SK-N-SH (cell line): ENCODE measurements at regions not wholly inside any gene's neighbourhood (a gene's known extent, or its start where the extent isn't known, plus 50 kb on each side); places are given as distances from the start of the nearest gene placed in this dataset.

Experiments used
- CTCF ChIA-PET: fragments of 300-600, 350-600 bp; formaldehyde crosslinking; extraction: SDS; loops from one replicate; lab custom pipeline; 2021; lab: Yijun Ruan, JAX
- POLR2A ChIA-PET: fragments of 350-600 bp; sonication (Branson Sonifier 250); formaldehyde crosslinking; extraction: SDS; loops from one replicate; lab custom pipeline; 2020; ENCODE audit warnings: antibody characterized with exemption, inconsistent platforms; lab: Yijun Ruan, JAX
- DNase-seq: peaks from one replicate; pipeline ENCODE4 v3.0.0; 2012
- H2AFZ ChIP-seq: fragments of 200-600 bp; sonication (generic); 2 replicates; pipeline ENCODE4 v1.8.1; 2016; ENCODE audit warnings: antibody characterized with exemption, mild to moderate bottlenecking, low read depth
- H3F3A ChIP-seq: fragments of 200-600 bp; sonication (generic); replicated peaks from 2 replicates; pipeline ENCODE3; 2016; ENCODE audit warnings: antibody characterized with exemption, mild to moderate bottlenecking; ENCODE audit not compliant: insufficient read depth
- H3K27ac ChIP-seq, 2 experiments: fragments of 200-500 bp in 1 of 2; fragments of 200-600 bp in 1 of 2; sonication (Bioruptor generic) in 1 of 2; sonication (generic), shearing (Covaris generic) in 1 of 2; 2 replicates each; pipeline versions ENCODE4 v1.5.1 to v1.6.1; 2014 to 2016; ENCODE audit warnings: low read depth in 2 of 2, inconsistent platforms in 1 of 2, low read length in 1 of 2, mild to moderate bottlenecking in 1 of 2, mixed read lengths in 1 of 2
- H3K27me3 ChIP-seq: fragments of 200-600 bp; sonication (generic), shearing (Covaris generic); 2 replicates; pipeline ENCODE4 v1.6.1; 2016; ENCODE audit warnings: mixed run types; ENCODE audit not compliant: insufficient read depth
- H3K36me3 ChIP-seq, 2 experiments: fragments of 200-500 bp in 1 of 2; fragments of 200-600 bp in 1 of 2; sonication (Bioruptor generic) in 1 of 2; sonication (generic) in 1 of 2; replicated peaks in 1 of 2; 2 replicates each; pipeline versions ENCODE3 to v1.5.1; 2014 to 2016; ENCODE audit warnings: low read length in 1 of 2, mild to moderate bottlenecking in 1 of 2; ENCODE audit not compliant: insufficient read depth in 2 of 2, control insufficient read depth in 1 of 2
- H3K4me1 ChIP-seq, 2 experiments: fragments of 200-500 bp in 1 of 2; fragments of 200-600 bp in 1 of 2; sonication (Bioruptor generic) in 1 of 2; sonication (generic), shearing (Covaris generic) in 1 of 2; 2 replicates each; pipeline versions ENCODE4 v1.5.1 to v1.6.1; 2014 to 2016; ENCODE audit warnings: low read depth in 1 of 2, low read length in 1 of 2, mixed run types in 1 of 2; ENCODE audit not compliant: insufficient read depth in 2 of 2, control insufficient read depth in 1 of 2
- H3K4me2 ChIP-seq: fragments of 200-600 bp; sonication (generic), shearing (Covaris generic); 2 replicates; pipeline ENCODE4 v1.6.1; 2017; ENCODE audit warnings: mixed run types
- H3K4me3 ChIP-seq, 2 experiments: fragments of 200-500 bp in 1 of 2; fragments of 200-600 bp in 1 of 2; sonication (Bioruptor generic) in 1 of 2; sonication (generic), shearing (Covaris generic) in 1 of 2; 2 replicates each; pipeline versions ENCODE4 v1.5.1 to v1.8.1; 2014 to 2016; ENCODE audit warnings: low read depth in 2 of 2, inconsistent platforms in 1 of 2, low read length in 1 of 2, mild to moderate bottlenecking in 1 of 2, mixed read lengths in 1 of 2, moderate library complexity in 1 of 2
- H3K79me2 ChIP-seq: fragments of 200-600 bp; sonication (generic); 2 replicates; pipeline ENCODE4 v1.8.1; 2017; ENCODE audit warnings: mild to moderate bottlenecking; ENCODE audit not compliant: insufficient read depth
- H3K9ac ChIP-seq: fragments of 200-600 bp; sonication (generic); 2 replicates; pipeline ENCODE4 v1.6.1; 2017; ENCODE audit warnings: mixed run types
- H3K9me2 ChIP-seq: fragments of 200-600 bp; sonication (generic); 2 replicates; pipeline ENCODE4 v1.6.1; 2017; ENCODE audit warnings: mixed run types
- H3K9me3 ChIP-seq: fragments of 200-600 bp; sonication (generic); 2 replicates; pipeline ENCODE4 v1.6.1; 2017; ENCODE audit warnings: mixed run types, mild to moderate bottlenecking, moderate library complexity
- H4K20me1 ChIP-seq: fragments of 200-600 bp; sonication (generic); 2 replicates; pipeline ENCODE4 v1.6.1; 2017; ENCODE audit warnings: mild to moderate bottlenecking, mixed run types; ENCODE audit not compliant: insufficient read depth
- CHD2 ChIP-seq: fragments of 150-350 bp; IDR thresholded peaks from 2 replicates; pipeline ENCODE4 v1.6.1; 2018; ENCODE audit warnings: low read length; ENCODE audit not compliant: partially characterized antibody
- MAX ChIP-seq: IDR thresholded peaks from 2 replicates; pipeline ENCODE4 v1.4.0; 2012; ENCODE audit warnings: low read depth
- MEF2A ChIP-seq: IDR thresholded peaks from 2 replicates; pipeline ENCODE4 v1.4.0; 2012; ENCODE audit warnings: low read depth, borderline replicate concordance
- NFIC ChIP-seq: IDR thresholded peaks from 2 replicates; pipeline ENCODE4 v1.4.0; 2012; ENCODE audit warnings: borderline replicate concordance
- RCOR1 ChIP-seq: fragments of 150-350 bp; IDR thresholded peaks from 2 replicates; pipeline ENCODE4 v1.6.1; 2017; ENCODE audit warnings: antibody characterized with exemption, low read length
- REST ChIP-seq: IDR thresholded peaks from 2 replicates; pipeline ENCODE4 v1.6.1; 2012; ENCODE audit warnings: mild to moderate bottlenecking, low read depth, low read length, moderate library complexity
- SIN3A ChIP-seq: IDR thresholded peaks from 2 replicates; pipeline ENCODE4 v1.6.1; 2012; ENCODE audit warnings: low read depth, mild to moderate bottlenecking, low read length, moderate library complexity, borderline replicate concordance
- TAF1 ChIP-seq: IDR thresholded peaks from 2 replicates; pipeline ENCODE4 v1.6.1; 2012; ENCODE audit warnings: low read depth, mild to moderate bottlenecking, low read length, moderate library complexity, borderline replicate concordance
- USF1 ChIP-seq: IDR thresholded peaks from 2 replicates; pipeline ENCODE4 v1.4.0; 2012; ENCODE audit warnings: low read depth, borderline replicate concordance
- WGBS: methylation state at CpG from one replicate; pipeline ENCODE4 v1.1.6; 2017; ENCODE audit warnings: low lambda C conversion rate; 5-methylcytosine and 5-hydroxymethylcytosine counted together

- Histone ChIP-seq H3K4me2 (no peak overlapping the region), H4K20me1 (no peaks in the 10 kb centered on the region), H3K27me3 (no peaks in the 10 kb centered on the region), H3K9me2 (no peaks in the 10 kb centered on the region), H3K27ac (no peak overlapping the region), H3K36me3 (no peaks in the 10 kb centered on the region), H3K4me3 (no peak overlapping the region), H2AFZ (no peak overlapping the region), H3F3A (no peaks in the 10 kb centered on the region), H3K9me3 (no peaks in the 10 kb centered on the region), H3K9ac (no peak overlapping the region), H3K4me1 (no peaks in the 10 kb centered on the region), H3K79me2 (no peaks in the 10 kb centered on the region)
- 47% methylated on average over 2 of the region's 8 CpGs for WGBS
- TF ChIP-seq MEF2A (no peak), REST (peak; percentile 96)
- ChIA-PET CTCF (interaction anchor here (1.2 kb wide), 1 partner anchor 49 kb away, joined by 4 read pairs; no protein-coding TSS in a partner anchor), POLR2A (no interaction called here)
- DNase-seq = no peak
Measured at GRCh38 chr3:13141991-13142412, 68.8 kb upstream of the IQSEC1 start.

GRCh38 chr3:13141183-13141582 lies 68.0 kb upstream of the IQSEC1 start:
- Histone ChIP-seq H3K4me3 (no peak overlapping the region), H3K4me2 (no peak overlapping the region), H4K20me1 (no peaks in the 10 kb centered on the region), H3K27ac (no peak overlapping the region), H3K4me1 (no peaks in the 10 kb centered on the region), H3K9ac (no peak overlapping the region), H3K9me3 (no peaks in the 10 kb centered on the region), H2AFZ (no peak overlapping the region), H3K27me3 (no peaks in the 10 kb centered on the region), H3K36me3 (no peaks in the 10 kb centered on the region), H3K9me2 (no peaks in the 10 kb centered on the region), H3F3A (no peaks in the 10 kb centered on the region), H3K79me2 (no peaks in the 10 kb centered on the region)
- no peak for DNase-seq
- WGBS = 30% methylated on average over 7 of the region's 7 CpGs
- ChIA-PET CTCF (no interaction called here), POLR2A (no interaction called here)
- TF ChIP-seq TAF1 = no peak
- TF ChIP-seq NFIC = no peak
- TF ChIP-seq CHD2 = no peak
- no peak for TF ChIP-seq MEF2A
- no peak for TF ChIP-seq MAX
- no peak for TF ChIP-seq SIN3A
- TF ChIP-seq RCOR1 = no peak
- no peak for TF ChIP-seq USF1
